ENCODE measurements at regions not wholly inside any gene's neighbourhood (a gene's known extent, or its start where the extent isn't known, plus 50 kb on each side); places are given as distances from the start of the nearest gene placed in this dataset.

DNA sequence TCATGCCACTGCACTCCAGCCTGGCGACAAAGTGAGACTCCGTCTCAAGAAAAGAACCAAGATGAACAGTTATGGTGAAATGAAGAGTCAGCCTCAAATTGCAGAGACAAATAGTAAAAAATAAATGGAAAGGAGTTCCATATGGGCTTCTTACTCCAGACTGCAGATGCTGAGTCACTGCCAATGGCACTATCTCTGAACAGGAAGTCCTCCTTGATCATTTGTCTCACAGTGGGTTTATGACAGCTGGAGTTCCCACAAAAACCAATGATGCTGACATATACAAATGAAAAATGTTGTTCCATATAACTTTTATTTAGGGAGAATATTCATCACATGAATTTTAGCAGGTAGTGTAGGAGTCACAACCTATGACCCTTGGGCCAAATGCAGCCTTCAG, 631.6 kb downstream of the PCDH18 start:
- H3K9me3 ChIP-seq (replicated peaks in 1 of 2; ENCODE audit: control insufficient read depth in 1 of 2, insufficient read depth in 1 of 2, low read length in 2 of 2) = no peaks in the 10 kb centered on the region
- intact Hi-C loops (cut with micrococcal nuclease) = no loop called here
- WGBS (ENCODE audit: insufficient coverage) = 92% methylated on average over 2 of the region's 2 CpGs
- H3K27me3 ChIP-seq (ENCODE audit: control insufficient read depth in 2 of 2, insufficient read depth in 2 of 2, low read length in 2 of 2) = no peaks in the 10 kb centered on the region
- Mint-ChIP-seq H3K9me3 (peaks cover 0 to 6% (median 0%) of the 10 kb centered on the region in 7 donors), H3K27me3 (ENCODE audit: low read depth in 3 of 3) (peaks cover 0 to 1% (median 1%) of the 10 kb centered on the region in 3 donors), H3K4me3 (no peak overlapping the region), H3K36me3 (no peaks in the 10 kb centered on the region), H3K4me1 (no peaks in the 10 kb centered on the region), H3K27ac (no peak overlapping the region)
- no peaks in the 10 kb centered on the region for H3K36me3 ChIP-seq (replicated peaks in 1 of 2; ENCODE audit: control insufficient read depth in 1 of 2, insufficient read depth in 2 of 2, low read length in 2 of 2)
- no peak overlapping the region for H3K4me2 ChIP-seq (replicated peaks; ENCODE audit: extremely low read depth, low read length, poor library complexity, severe bottlenecking)
- H3K4me3 ChIP-seq (replicated peaks in 1 of 3; ENCODE audit: low read depth in 2 of 3, low read length in 3 of 3) = no peak overlapping the region
- no peak for DNase-seq
- H4K20me1 ChIP-seq (ENCODE audit: insufficient read depth, low read length) = no peaks in the 10 kb centered on the region
- TF ChIP-seq, protein P1, sequence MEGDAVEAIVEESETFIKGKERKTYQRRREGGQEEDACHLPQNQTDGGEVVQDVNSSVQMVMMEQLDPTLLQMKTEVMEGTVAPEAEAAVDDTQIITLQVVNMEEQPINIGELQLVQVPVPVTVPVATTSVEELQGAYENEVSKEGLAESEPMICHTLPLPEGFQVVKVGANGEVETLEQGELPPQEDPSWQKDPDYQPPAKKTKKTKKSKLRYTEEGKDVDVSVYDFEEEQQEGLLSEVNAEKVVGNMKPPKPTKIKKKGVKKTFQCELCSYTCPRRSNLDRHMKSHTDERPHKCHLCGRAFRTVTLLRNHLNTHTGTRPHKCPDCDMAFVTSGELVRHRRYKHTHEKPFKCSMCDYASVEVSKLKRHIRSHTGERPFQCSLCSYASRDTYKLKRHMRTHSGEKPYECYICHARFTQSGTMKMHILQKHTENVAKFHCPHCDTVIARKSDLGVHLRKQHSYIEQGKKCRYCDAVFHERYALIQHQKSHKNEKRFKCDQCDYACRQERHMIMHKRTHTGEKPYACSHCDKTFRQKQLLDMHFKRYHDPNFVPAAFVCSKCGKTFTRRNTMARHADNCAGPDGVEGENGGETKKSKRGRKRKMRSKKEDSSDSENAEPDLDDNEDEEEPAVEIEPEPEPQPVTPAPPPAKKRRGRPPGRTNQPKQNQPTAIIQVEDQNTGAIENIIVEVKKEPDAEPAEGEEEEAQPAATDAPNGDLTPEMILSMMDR (IDR thresholded peaks at IDR 0.05) = no peak
- H3K9ac ChIP-seq (ENCODE audit: insufficient read depth, low read length, poor library complexity, severe bottlenecking) = no peak overlapping the region
- H3K4me1 ChIP-seq (ENCODE audit: control insufficient read depth in 1 of 2, insufficient read depth in 2 of 2, low read length in 2 of 2) = no peaks in the 10 kb centered on the region
- H2AFZ ChIP-seq (ENCODE audit: insufficient read depth, low read depth, low read length, poor library complexity, severe bottlenecking) = no peak overlapping the region
- no peak overlapping the region for H3K27ac ChIP-seq (ENCODE audit: low read depth in 1 of 2, low read length in 2 of 2)
- H3K79me2 ChIP-seq (ENCODE audit: insufficient read depth, low read length) = no peaks in the 10 kb centered on the region

DNA sequence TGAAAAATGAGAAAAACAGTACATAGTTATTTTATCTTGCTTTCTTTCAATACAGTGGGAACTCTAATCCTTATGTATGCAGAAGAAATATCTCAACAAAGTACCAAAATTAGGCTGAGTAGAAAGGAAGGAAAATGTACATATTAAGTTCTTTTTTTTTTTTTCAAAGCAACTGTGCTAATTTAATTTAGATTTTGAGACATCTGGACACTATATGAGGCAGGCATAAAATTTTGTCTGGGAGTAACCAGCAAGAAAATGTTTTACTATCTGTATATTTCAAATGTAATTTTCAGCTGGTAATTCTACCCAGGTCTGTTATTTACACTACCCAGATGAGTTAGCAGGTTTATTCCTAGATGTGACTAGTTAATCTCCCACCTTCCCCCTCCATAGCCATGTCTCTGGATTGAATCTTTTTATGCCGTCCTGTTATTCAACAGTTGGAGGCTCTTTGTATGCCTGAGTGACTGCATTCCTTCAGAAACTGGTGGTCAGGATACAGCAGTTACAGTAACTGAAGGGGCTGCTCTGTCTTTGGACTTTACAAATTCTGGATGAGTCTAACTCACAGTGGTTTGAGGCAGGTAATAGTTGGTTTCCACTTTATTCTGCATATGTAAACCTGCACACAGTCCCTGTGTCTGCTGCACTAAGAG, 633.6 kb downstream of the PCDH18 start:
- Mint-ChIP-seq H3K27ac (no peak overlapping the region), H3K4me3 (no peak overlapping the region), H3K4me1 (no peaks in the 10 kb centered on the region), H3K9me3 (peaks cover 0 to 6% (median 0%) of the 10 kb centered on the region in 7 donors), H3K27me3 (ENCODE audit: low read depth in 3 of 3) (peaks cover 1% of the 10 kb centered on the region in 3 donors), H3K36me3 (no peaks in the 10 kb centered on the region)
- Histone ChIP-seq H3K27ac (ENCODE audit: low read depth in 1 of 2, low read length in 2 of 2) (no peak overlapping the region), H4K20me1 (ENCODE audit: insufficient read depth, low read length) (no peaks in the 10 kb centered on the region), H3K4me2 (replicated peaks; ENCODE audit: extremely low read depth, low read length, poor library complexity, severe bottlenecking) (no peak overlapping the region), H3K4me3 (replicated peaks in 1 of 3; ENCODE audit: low read depth in 2 of 3, low read length in 3 of 3) (no peak overlapping the region), H3K79me2 (ENCODE audit: insufficient read depth, low read length) (no peaks in the 10 kb centered on the region), H2AFZ (ENCODE audit: insufficient read depth, low read depth, low read length, poor library complexity, severe bottlenecking) (no peak overlapping the region), H3K27me3 (ENCODE audit: control insufficient read depth in 2 of 2, insufficient read depth in 2 of 2, low read length in 2 of 2) (no peaks in the 10 kb centered on the region), H3K9ac (ENCODE audit: insufficient read depth, low read length, poor library complexity, severe bottlenecking) (no peak overlapping the region), H3K36me3 (replicated peaks in 1 of 2; ENCODE audit: control insufficient read depth in 1 of 2, insufficient read depth in 2 of 2, low read length in 2 of 2) (no peaks in the 10 kb centered on the region), H3K9me3 (replicated peaks in 1 of 2; ENCODE audit: control insufficient read depth in 1 of 2, insufficient read depth in 1 of 2, low read length in 2 of 2) (no peaks in the 10 kb centered on the region), H3K4me1 (ENCODE audit: control insufficient read depth in 1 of 2, insufficient read depth in 2 of 2, low read length in 2 of 2) (no peaks in the 10 kb centered on the region)
- no CpG with 5 or more reads among the region's 1 CpG for WGBS (ENCODE audit: insufficient coverage)
- no peak for DNase-seq
- intact Hi-C loops (cut with micrococcal nuclease) = no loop called here
- TF ChIP-seq, protein P1 (IDR thresholded peaks at IDR 0.05) = no peak
